ENCODE measurements at regions not wholly inside any gene's neighbourhood (a gene's known extent, or its start where the extent isn't known, plus 50 kb on each side); places are given as distances from the start of the nearest gene placed in this dataset.

DNA sequence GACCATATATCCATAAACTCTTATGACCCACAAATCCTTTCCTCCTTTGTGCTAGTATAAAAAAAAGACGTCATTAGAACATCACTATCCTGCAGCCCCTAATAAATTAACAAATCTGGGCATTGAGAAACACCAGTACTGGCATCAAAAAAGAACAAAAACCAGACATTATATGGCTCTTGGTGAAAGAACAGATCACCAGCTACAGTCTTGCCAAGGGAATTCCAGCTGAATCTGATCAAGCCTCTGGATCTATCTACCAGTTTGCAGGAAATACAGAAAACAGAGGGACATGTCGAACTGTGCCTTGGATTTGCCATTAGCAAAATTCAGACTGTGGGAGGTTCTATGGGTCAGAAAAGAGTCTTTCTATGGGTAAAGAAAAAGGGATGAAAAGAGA is 93.7 kb upstream of the DDX18 start:
- intact Hi-C loops (cut with micrococcal nuclease), result no loop called here
- TF ChIP-seq, protein P1, sequence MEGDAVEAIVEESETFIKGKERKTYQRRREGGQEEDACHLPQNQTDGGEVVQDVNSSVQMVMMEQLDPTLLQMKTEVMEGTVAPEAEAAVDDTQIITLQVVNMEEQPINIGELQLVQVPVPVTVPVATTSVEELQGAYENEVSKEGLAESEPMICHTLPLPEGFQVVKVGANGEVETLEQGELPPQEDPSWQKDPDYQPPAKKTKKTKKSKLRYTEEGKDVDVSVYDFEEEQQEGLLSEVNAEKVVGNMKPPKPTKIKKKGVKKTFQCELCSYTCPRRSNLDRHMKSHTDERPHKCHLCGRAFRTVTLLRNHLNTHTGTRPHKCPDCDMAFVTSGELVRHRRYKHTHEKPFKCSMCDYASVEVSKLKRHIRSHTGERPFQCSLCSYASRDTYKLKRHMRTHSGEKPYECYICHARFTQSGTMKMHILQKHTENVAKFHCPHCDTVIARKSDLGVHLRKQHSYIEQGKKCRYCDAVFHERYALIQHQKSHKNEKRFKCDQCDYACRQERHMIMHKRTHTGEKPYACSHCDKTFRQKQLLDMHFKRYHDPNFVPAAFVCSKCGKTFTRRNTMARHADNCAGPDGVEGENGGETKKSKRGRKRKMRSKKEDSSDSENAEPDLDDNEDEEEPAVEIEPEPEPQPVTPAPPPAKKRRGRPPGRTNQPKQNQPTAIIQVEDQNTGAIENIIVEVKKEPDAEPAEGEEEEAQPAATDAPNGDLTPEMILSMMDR (IDR thresholded peaks at IDR 0.05), result no peak
- DNase-seq (no peak), ATAC-seq (ENCODE audit: low read depth) (no peak)
- no peaks in the 10 kb centered on the region for H3K4me1 Mint-ChIP-seq
- POLR2A ChIA-PET, result no interaction called here
- CTCF ChIA-PET, result no interaction called here
- no peaks in the 10 kb centered on the region for H3K36me3 Mint-ChIP-seq (ENCODE audit: low read depth)
- no peak overlapping the region for H3K4me3 Mint-ChIP-seq
- H3K9me3 Mint-ChIP-seq, result no peaks in the 10 kb centered on the region
- peaks cover 2% of the 10 kb centered on the region for H3K27me3 Mint-ChIP-seq
- no peak overlapping the region for H3K27ac Mint-ChIP-seq

DNA sequence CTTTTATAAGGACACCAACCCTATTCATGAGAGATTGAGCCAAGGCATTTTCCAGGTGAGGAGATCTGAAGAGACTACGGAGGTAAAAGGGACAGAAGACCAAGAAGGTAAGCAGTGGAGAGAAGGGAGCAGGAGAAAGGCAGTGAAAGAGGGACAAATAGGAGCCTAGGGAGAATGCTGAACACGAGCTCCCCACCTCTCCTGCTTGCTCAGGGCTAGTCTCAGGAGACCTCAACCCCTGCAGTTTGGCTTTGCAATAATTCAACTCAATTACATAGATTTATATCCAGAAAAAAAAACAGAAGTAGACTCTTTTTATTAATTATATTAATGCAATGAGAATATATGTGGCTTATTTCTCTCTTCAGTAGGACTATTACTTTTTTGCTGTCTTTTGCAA is 91.0 kb upstream of the DDX18 start:
- ATAC-seq (ENCODE audit: low read depth), result no peak
- peaks cover 2% of the 10 kb centered on the region for H3K27me3 Mint-ChIP-seq
- DNase-seq, result no peak
- no peaks in the 10 kb centered on the region for H3K4me1 Mint-ChIP-seq
- no peak overlapping the region for H3K4me3 Mint-ChIP-seq
- POLR2A ChIA-PET, result no interaction called here
- H3K9me3 Mint-ChIP-seq, result no peaks in the 10 kb centered on the region
- H3K36me3 Mint-ChIP-seq (ENCODE audit: low read depth), result no peaks in the 10 kb centered on the region
- TF ChIP-seq, protein P1 (IDR thresholded peaks at IDR 0.05), result no peak
- intact Hi-C loops (cut with micrococcal nuclease), result no loop called here
- CTCF ChIA-PET, result no interaction called here
- no peak overlapping the region for H3K27ac Mint-ChIP-seq

DNA sequence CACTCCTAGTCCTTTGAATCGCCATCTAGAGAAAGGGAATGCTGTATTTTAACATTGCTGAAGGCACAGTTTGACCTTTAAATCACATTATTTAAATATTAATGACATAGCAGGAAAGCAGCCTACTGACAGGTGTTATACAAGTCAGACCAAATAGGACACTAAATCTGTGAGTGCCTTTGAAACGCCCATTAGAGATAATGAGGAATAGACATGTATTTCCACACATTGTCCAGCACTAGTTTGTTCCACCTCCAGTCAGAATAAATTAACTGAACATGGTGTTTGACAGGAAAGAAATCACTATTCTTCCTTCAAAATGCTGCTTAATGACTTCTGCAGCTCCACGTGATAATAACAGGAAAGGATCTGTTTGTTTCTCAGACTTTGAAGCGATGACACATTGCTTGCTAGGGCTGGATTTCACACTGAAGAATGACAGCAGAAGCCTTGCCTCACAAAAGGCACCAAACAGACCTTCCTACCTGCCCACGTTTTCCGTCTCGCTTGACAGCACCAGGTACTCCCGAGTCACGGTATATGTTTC is 90.5 kb upstream of the DDX18 start:
- ChIA-PET CTCF (no interaction called here), POLR2A (no interaction called here)
- Mint-ChIP-seq H3K27ac (no peak overlapping the region), H3K36me3 (ENCODE audit: low read depth) (no peaks in the 10 kb centered on the region), H3K4me3 (no peak overlapping the region), H3K4me1 (no peaks in the 10 kb centered on the region), H3K9me3 (no peaks in the 10 kb centered on the region), H3K27me3 (peaks cover 4% of the 10 kb centered on the region)
- intact Hi-C loops (cut with micrococcal nuclease), result no loop called here
- ATAC-seq (ENCODE audit: low read depth) (no peak), DNase-seq (no peak)
- TF ChIP-seq, protein P1 (IDR thresholded peaks at IDR 0.05), result no peak

DNA sequence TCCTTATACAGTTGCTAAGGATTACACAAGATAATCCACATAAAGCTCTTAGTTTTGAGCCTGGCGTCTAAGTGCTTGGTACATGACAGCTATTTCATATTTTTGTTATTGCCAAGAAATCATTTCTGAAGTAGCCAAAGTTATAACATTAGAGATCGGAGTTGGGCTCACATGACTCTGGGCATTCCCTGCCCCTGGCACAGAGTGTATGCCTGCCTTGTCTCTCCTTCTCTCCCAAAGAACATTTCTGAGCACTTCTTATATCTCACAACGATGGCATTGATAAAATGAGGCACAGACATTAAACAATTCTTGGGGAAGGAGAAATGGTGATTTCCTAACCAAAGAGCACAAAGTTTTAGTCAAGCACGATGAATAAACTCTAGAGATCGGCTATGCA is 87.7 kb upstream of the DDX18 start:
- ATAC-seq (ENCODE audit: low read depth), result no peak
- H3K27me3 Mint-ChIP-seq, result peaks cover 7% of the 10 kb centered on the region
- H3K4me1 Mint-ChIP-seq, result no peaks in the 10 kb centered on the region
- no peaks in the 10 kb centered on the region for H3K36me3 Mint-ChIP-seq (ENCODE audit: low read depth)
- ChIA-PET POLR2A (no interaction called here), CTCF (no interaction called here)
- TF ChIP-seq, protein P1 (IDR thresholded peaks at IDR 0.05), result no peak
- no peak overlapping the region for H3K4me3 Mint-ChIP-seq
- DNase-seq, result no peak
- H3K27ac Mint-ChIP-seq, result no peak overlapping the region
- no peaks in the 10 kb centered on the region for H3K9me3 Mint-ChIP-seq
- intact Hi-C loops (cut with micrococcal nuclease), result no loop called here

DNA sequence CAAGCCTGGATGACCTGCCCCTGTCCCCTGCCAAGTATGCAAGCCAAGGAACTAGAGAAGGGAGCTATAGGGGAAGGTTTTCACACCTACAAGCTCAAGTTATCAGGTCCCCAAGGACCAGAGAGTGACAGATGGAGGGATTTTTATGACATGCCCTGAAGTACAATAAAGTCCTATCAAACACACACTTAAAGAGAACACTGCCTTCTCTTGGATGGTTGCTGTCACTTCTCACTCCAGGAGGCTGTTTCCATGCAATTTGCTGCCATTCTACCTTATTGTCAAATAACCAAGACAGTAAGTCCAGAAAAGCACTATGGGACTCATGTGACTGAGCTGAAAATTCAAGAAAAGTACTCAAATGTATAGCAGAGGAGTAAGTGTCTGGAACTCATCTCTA is 76.6 kb upstream of the DDX18 start:
- Mint-ChIP-seq H3K27ac (no peak overlapping the region), H3K27me3 (no peaks in the 10 kb centered on the region), H3K4me3 (no peak overlapping the region), H3K36me3 (ENCODE audit: low read depth) (no peaks in the 10 kb centered on the region), H3K9me3 (peaks cover 5% of the 10 kb centered on the region), H3K4me1 (no peaks in the 10 kb centered on the region)
- ChIA-PET POLR2A (no interaction called here), CTCF (no interaction called here)
- intact Hi-C loops (cut with micrococcal nuclease), result no loop called here
- TF ChIP-seq, protein P1 (IDR thresholded peaks at IDR 0.05), result no peak
- DNase-seq, result no peak
- ATAC-seq (ENCODE audit: low read depth), result no peak
